ENCODE measurements at regions not wholly inside any gene's neighbourhood (a gene's known extent, or its start where the extent isn't known, plus 50 kb on each side); places are given as distances from the start of the nearest gene placed in this dataset.

GRCh38 chr4:130511776-130512175, 1415.8 kb downstream of the C4orf33 start:
- Histone ChIP-seq H3K36me3 (ENCODE audit: insufficient read depth, low read length) (no peaks in the 10 kb centered on the region), H3K4me2 (ENCODE audit: insufficient read depth, low read length) (no peak overlapping the region), H3K27me3 (ENCODE audit: insufficient read depth, low read length, poor library complexity) (no peaks in the 10 kb centered on the region), H3K79me2 (ENCODE audit: insufficient read depth, low read length) (no peaks in the 10 kb centered on the region), H3K27ac (ENCODE audit: low read length) (no peak overlapping the region), H3K9ac (ENCODE audit: low read depth, low read length) (no peak overlapping the region), H3K4me1 (ENCODE audit: insufficient read depth, low read length) (no peaks in the 10 kb centered on the region), H4K20me1 (ENCODE audit: insufficient read depth, low read length) (no peaks in the 10 kb centered on the region), H2AFZ (ENCODE audit: low read depth, low read length) (no peak overlapping the region), H3K4me3 (ENCODE audit: low read depth in 1 of 2, low read length in 2 of 2) (no peak overlapping the region), H3K9me3 (ENCODE audit: insufficient read depth, low read length, severe bottlenecking) (no peaks in the 10 kb centered on the region)
- DNase-seq (no peak), ATAC-seq (ENCODE audit: insufficient read depth, low read depth) (no peak)
- no peak for TF ChIP-seq EZH2 (IDR thresholded peaks at IDR 0.05; ENCODE audit: borderline replicate concordance, low read depth, low read length, severe bottlenecking)
- TF ChIP-seq CTCF (IDR thresholded peaks at IDR 0.05; ENCODE audit: borderline replicate concordance, extremely low read depth, low read length, poor library complexity, severe bottlenecking): no peak

- Histone ChIP-seq H3K36me3 (ENCODE audit: insufficient read depth, low read length) (no peaks in the 10 kb centered on the region), H3K27ac (ENCODE audit: low read length) (no peak overlapping the region), H3K4me2 (ENCODE audit: insufficient read depth, low read length) (no peak overlapping the region), H3K27me3 (ENCODE audit: insufficient read depth, low read length, poor library complexity) (no peaks in the 10 kb centered on the region), H3K9me3 (ENCODE audit: insufficient read depth, low read length, severe bottlenecking) (peaks cover 20% of the 10 kb centered on the region), H3K9ac (ENCODE audit: low read depth, low read length) (no peak overlapping the region), H3K79me2 (ENCODE audit: insufficient read depth, low read length) (no peaks in the 10 kb centered on the region), H3K4me1 (ENCODE audit: insufficient read depth, low read length) (no peaks in the 10 kb centered on the region), H2AFZ (ENCODE audit: low read depth, low read length) (no peak overlapping the region), H4K20me1 (ENCODE audit: insufficient read depth, low read length) (no peaks in the 10 kb centered on the region), H3K4me3 (ENCODE audit: low read depth in 1 of 2, low read length in 2 of 2) (no peak overlapping the region)
- no peak for ATAC-seq (ENCODE audit: insufficient read depth, low read depth)
- DNase-seq: no peak
- no peak for TF ChIP-seq CTCF (IDR thresholded peaks at IDR 0.05; ENCODE audit: borderline replicate concordance, extremely low read depth, low read length, poor library complexity, severe bottlenecking)
- no peak for TF ChIP-seq EZH2 (IDR thresholded peaks at IDR 0.05; ENCODE audit: borderline replicate concordance, low read depth, low read length, severe bottlenecking)
These were observed 1428.1 kb downstream of the C4orf33 start for GRCh38 chr4:130524057-130524456.

- Histone ChIP-seq H3K27me3 (ENCODE audit: insufficient read depth, low read length, poor library complexity) (no peaks in the 10 kb centered on the region), H3K4me3 (ENCODE audit: low read depth in 1 of 2, low read length in 2 of 2) (no peak overlapping the region), H3K9me3 (ENCODE audit: insufficient read depth, low read length, severe bottlenecking) (no peaks in the 10 kb centered on the region), H2AFZ (ENCODE audit: low read depth, low read length) (no peak overlapping the region), H4K20me1 (ENCODE audit: insufficient read depth, low read length) (no peaks in the 10 kb centered on the region), H3K4me1 (ENCODE audit: insufficient read depth, low read length) (no peaks in the 10 kb centered on the region), H3K9ac (ENCODE audit: low read depth, low read length) (no peak overlapping the region), H3K79me2 (ENCODE audit: insufficient read depth, low read length) (no peaks in the 10 kb centered on the region), H3K27ac (ENCODE audit: low read length) (no peak overlapping the region), H3K36me3 (ENCODE audit: insufficient read depth, low read length) (no peaks in the 10 kb centered on the region), H3K4me2 (ENCODE audit: insufficient read depth, low read length) (no peak overlapping the region)
- DNase-seq: no peak
- ATAC-seq (ENCODE audit: insufficient read depth, low read depth): no peak
- TF ChIP-seq CTCF (IDR thresholded peaks at IDR 0.05; ENCODE audit: borderline replicate concordance, extremely low read depth, low read length, poor library complexity, severe bottlenecking): no peak
These were observed 1434.6 kb downstream of the C4orf33 start for GRCh38 chr4:130530505-130530904.

GRCh38 chr4:130534651-130535050, 1438.7 kb downstream of the C4orf33 start:
- no peak overlapping the region for H3K9ac ChIP-seq (ENCODE audit: low read depth, low read length)
- no peak overlapping the region for H2AFZ ChIP-seq (ENCODE audit: low read depth, low read length)
- H3K4me2 ChIP-seq (ENCODE audit: insufficient read depth, low read length): no peak overlapping the region
- no peak overlapping the region for H3K4me3 ChIP-seq (ENCODE audit: low read depth in 1 of 2, low read length in 2 of 2)
- H3K36me3 ChIP-seq (ENCODE audit: insufficient read depth, low read length): no peaks in the 10 kb centered on the region
- no peaks in the 10 kb centered on the region for H3K79me2 ChIP-seq (ENCODE audit: insufficient read depth, low read length)
- no peaks in the 10 kb centered on the region for H4K20me1 ChIP-seq (ENCODE audit: insufficient read depth, low read length)
- no peak overlapping the region for H3K27ac ChIP-seq (ENCODE audit: low read length)
- H3K9me3 ChIP-seq (ENCODE audit: insufficient read depth, low read length, severe bottlenecking): no peaks in the 10 kb centered on the region
- no peaks in the 10 kb centered on the region for H3K4me1 ChIP-seq (ENCODE audit: insufficient read depth, low read length)
- no peak for DNase-seq
- TF ChIP-seq EZH2 (IDR thresholded peaks at IDR 0.05; ENCODE audit: borderline replicate concordance, low read depth, low read length, severe bottlenecking) (no peak), CTCF (IDR thresholded peaks at IDR 0.05; ENCODE audit: borderline replicate concordance, extremely low read depth, low read length, poor library complexity, severe bottlenecking) (no peak)
- no peak for ATAC-seq (ENCODE audit: insufficient read depth, low read depth)
- H3K27me3 ChIP-seq (ENCODE audit: insufficient read depth, low read length, poor library complexity): no peaks in the 10 kb centered on the region

All from DND-41 (cell line).